Neuronal stem cell (in vitro differentiated cells): ENCODE measurements at regions not wholly inside any gene's neighbourhood (a gene's known extent, or its start where the extent isn't known, plus 50 kb on each side); places are given as distances from the start of the nearest gene placed in this dataset.

Experiments
- DNase-seq: peaks from one replicate; pipeline ENCODE4 v3.0.0-alpha.2; 2013; ENCODE audit warnings: low spot score
- H2AFZ ChIP-seq: one replicate; pipeline ENCODE4 v1.6.1; 2013; ENCODE audit warnings: mild to moderate bottlenecking, low read length, inconsistent platforms
- H2AK5ac ChIP-seq: 2 replicates; pipeline ENCODE4 v1.6.1; 2013; ENCODE audit warnings: low read depth, mild to moderate bottlenecking, inconsistent platforms, low read length, moderate library complexity, mixed read lengths
- H2BK120ac ChIP-seq: 2 replicates; pipeline ENCODE4 v1.6.1; 2013; ENCODE audit warnings: low read depth, mild to moderate bottlenecking, inconsistent platforms, low read length, moderate library complexity, mixed read lengths
- H2BK12ac ChIP-seq: one replicate; pipeline ENCODE4 v1.6.1; 2013; ENCODE audit warnings: low read length, inconsistent platforms
- H2BK15ac ChIP-seq: 2 replicates; pipeline ENCODE4 v1.6.1; 2013; ENCODE audit warnings: mild to moderate bottlenecking, low read length, inconsistent platforms, mixed read lengths
- H2BK5ac ChIP-seq: one replicate; pipeline ENCODE4 v1.6.1; 2013; ENCODE audit warnings: inconsistent platforms, mild to moderate bottlenecking, low read length, moderate library complexity
- H3K14ac ChIP-seq: one replicate; pipeline ENCODE4 v1.6.1; 2013; ENCODE audit warnings: low read length, inconsistent platforms
- H3K18ac ChIP-seq: 2 replicates; pipeline ENCODE4 v1.6.1; 2013; ENCODE audit warnings: low read length, inconsistent platforms
- H3K23ac ChIP-seq: 2 replicates; pipeline ENCODE4 v1.6.1; 2013; ENCODE audit warnings: low read depth, mild to moderate bottlenecking, mixed read lengths, low read length, inconsistent platforms; ENCODE audit not compliant: poor library complexity
- H3K27ac ChIP-seq: replicated peaks from 3 replicates; pipeline ENCODE4 v1.5.1; 2013; ENCODE audit warnings: low read length, inconsistent platforms
- H3K27me3 ChIP-seq, 3 experiments: 2 replicates each; pipeline ENCODE4 v1.6.1; 2013; ENCODE audit warnings: low read length in 3 of 3, mild to moderate bottlenecking in 2 of 3, inconsistent platforms in 1 of 3, low read depth in 1 of 3, mixed read lengths in 1 of 3, moderate library complexity in 1 of 3; ENCODE audit not compliant: control insufficient read depth in 3 of 3, insufficient read depth in 3 of 3
- H3K36me3 ChIP-seq, 2 donors: replicated peaks in 1 of 2; 2 replicates each; pipeline ENCODE4 v1.6.1; 2013; ENCODE audit warnings: low read length in 2 of 2; ENCODE audit not compliant: control insufficient read depth in 2 of 2, insufficient read depth in 2 of 2
- H3K4ac ChIP-seq: 2 replicates; pipeline ENCODE4 v1.6.1; 2013; ENCODE audit warnings: inconsistent platforms, mild to moderate bottlenecking, low read length, moderate library complexity
- H3K4me1 ChIP-seq, 2 donors: 1 replicate in 1 of 2; 2 replicates in 1 of 2; pipeline ENCODE4 v1.6.1; 2013; ENCODE audit warnings: low read length in 2 of 2, low read depth in 1 of 2; ENCODE audit not compliant: control insufficient read depth in 2 of 2, insufficient read depth in 1 of 2
- H3K4me2 ChIP-seq: one replicate; pipeline ENCODE4 v1.6.1; 2013; ENCODE audit warnings: mild to moderate bottlenecking, low read length, inconsistent platforms; ENCODE audit not compliant: insufficient read depth, poor library complexity, severe bottlenecking
- H3K4me3 ChIP-seq, 2 donors: 2 replicates each; pipeline ENCODE4 v1.5.1; 2013; ENCODE audit warnings: low read length in 2 of 2, mild to moderate bottlenecking in 2 of 2, inconsistent platforms in 1 of 2, moderate library complexity in 1 of 2
- H3K79me1 ChIP-seq: one replicate; pipeline ENCODE4 v1.6.1; 2013; ENCODE audit warnings: low read depth, mild to moderate bottlenecking, inconsistent platforms, low read length, moderate library complexity
- H3K9ac ChIP-seq: one replicate; pipeline ENCODE4 v1.6.1; 2013; ENCODE audit warnings: mild to moderate bottlenecking, low read depth, low read length, inconsistent platforms; ENCODE audit not compliant: poor library complexity
- H3K9me3 ChIP-seq, 2 donors: replicated peaks in 1 of 2; 2 replicates each; pipeline versions ENCODE3 to v1.6.1; 2013; ENCODE audit warnings: low read length in 2 of 2, mild to moderate bottlenecking in 2 of 2, inconsistent platforms in 1 of 2, low read depth in 1 of 2, mixed read lengths in 1 of 2, moderate library complexity in 1 of 2; ENCODE audit not compliant: control insufficient read depth in 2 of 2, insufficient read depth in 1 of 2
- H4K8ac ChIP-seq: one replicate; pipeline ENCODE4 v1.6.1; 2013; ENCODE audit warnings: low read depth, mild to moderate bottlenecking, inconsistent platforms, low read length, moderate library complexity
- H4K91ac ChIP-seq: one replicate; pipeline ENCODE4 v1.6.1; 2013; ENCODE audit warnings: low read length, low read depth, mild to moderate bottlenecking, inconsistent platforms; ENCODE audit not compliant: poor library complexity
- WGBS, 2 donors: extraction: QIAGEN DNeasy Blood & Tissue Kit; methylation state at CpG; one replicate each; pipeline ENCODE4 v1.1.7; 2013; ENCODE audit warnings: missing lambda C conversion rate in 2 of 2, mixed read lengths in 1 of 2; ENCODE audit not compliant: insufficient read length in 2 of 2, insufficient replicate concordance in 1 of 2; ENCODE audit errors: extremely low coverage in 2 of 2; 5-methylcytosine and 5-hydroxymethylcytosine counted together

DNA sequence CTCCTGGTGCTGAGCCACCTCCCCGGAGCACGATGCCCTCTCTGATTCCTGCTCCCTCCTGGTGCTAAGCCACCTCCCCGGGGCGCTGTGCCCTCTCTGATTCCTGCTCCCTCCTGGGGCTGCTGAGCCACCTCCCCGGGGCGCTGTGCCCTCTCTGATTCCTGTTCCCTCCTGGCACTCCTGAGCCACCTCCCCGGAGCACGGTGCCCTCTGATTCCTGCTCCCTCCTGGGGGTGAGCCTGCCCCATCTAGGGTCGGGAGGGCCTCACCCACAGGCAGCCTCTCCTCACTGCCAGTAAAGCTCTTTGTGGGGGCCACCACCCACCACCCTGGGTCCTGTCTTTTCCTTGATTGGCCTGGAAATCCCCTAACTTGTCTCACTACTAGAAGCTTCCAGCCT is 327.6 kb upstream of the SFSWAP start:
- no peak overlapping the region for H2BK120ac ChIP-seq
- no CpG with 5 or more reads among the region's 9 CpGs for WGBS, 2 donors
- H3K4me1 ChIP-seq: peaks cover 22 to 45% of the 10 kb centered on the region in 2 donors
- H3K9me3 ChIP-seq: no peaks in the 10 kb centered on the region
- H3K27ac ChIP-seq: no peak overlapping the region
- H3K18ac ChIP-seq: no peak overlapping the region
- no peak overlapping the region for H4K91ac ChIP-seq
- no peak overlapping the region for H3K4ac ChIP-seq
- H3K4me2 ChIP-seq: no peak overlapping the region
- no peak overlapping the region for H3K4me3 ChIP-seq
- H3K27me3 ChIP-seq: peaks cover 0 to 13% (median 13%) of the 10 kb centered on the region in 3 experiments
- H2AFZ ChIP-seq: no peak overlapping the region
- H2BK15ac ChIP-seq: no peak overlapping the region
- no peaks in the 10 kb centered on the region for H3K36me3 ChIP-seq
- no peak overlapping the region for H4K8ac ChIP-seq
- no peak overlapping the region for H3K9ac ChIP-seq
- H2AK5ac ChIP-seq: peak overlapping the region; percentile 81
- H3K14ac ChIP-seq: no peak overlapping the region
- H3K79me1 ChIP-seq: no peaks in the 10 kb centered on the region
- no peak overlapping the region for H3K23ac ChIP-seq
- no peak overlapping the region for H2BK5ac ChIP-seq
- H2BK12ac ChIP-seq: no peak overlapping the region
- no peak for DNase-seq

DNA sequence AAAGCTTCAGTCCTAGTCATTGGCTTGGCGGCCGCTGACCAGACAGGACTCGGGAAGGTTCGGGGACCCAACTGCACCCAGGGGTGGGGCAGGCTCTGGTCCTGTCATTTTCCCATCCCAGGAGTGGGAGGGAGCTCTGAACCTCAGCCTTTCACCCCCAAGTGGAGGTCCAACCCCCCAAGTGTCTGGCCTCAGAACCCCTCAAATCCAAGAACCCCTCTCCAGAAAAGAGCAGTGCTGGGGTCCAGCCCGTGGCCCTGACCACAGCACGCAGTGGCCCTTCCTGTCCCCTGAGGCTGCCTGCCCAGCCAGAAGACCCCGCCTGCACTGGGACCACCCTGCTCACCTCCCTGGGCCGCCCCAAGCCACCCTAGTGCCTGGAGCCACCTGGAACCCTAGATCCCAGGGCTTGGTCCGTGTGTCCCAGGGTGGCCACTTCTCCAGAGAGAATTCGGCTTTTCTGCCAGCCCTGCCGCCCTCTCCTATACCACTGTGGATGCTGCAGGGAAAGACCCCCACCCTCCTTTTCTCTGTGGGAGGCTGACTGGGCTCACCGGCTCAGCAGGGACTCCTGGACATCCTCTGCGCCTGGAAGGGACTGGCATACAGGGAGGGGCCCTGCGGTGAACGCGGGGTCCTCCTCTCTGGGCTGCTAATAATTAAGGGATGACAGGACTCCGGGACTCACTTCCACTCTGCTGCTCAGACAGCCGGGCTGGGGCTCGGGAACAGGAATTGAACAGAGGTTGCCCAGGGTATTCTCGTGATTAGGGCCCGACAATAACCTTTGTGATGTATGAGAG is 326.9 kb upstream of the SFSWAP start:
- Histone ChIP-seq H2AFZ (peak overlapping the region; percentile 43), H3K9me3 (no peaks in the 10 kb centered on the region), H2AK5ac (peak overlapping the region; percentile 81), H4K91ac (no peak overlapping the region), H2BK12ac (no peak overlapping the region), H2BK120ac (no peak overlapping the region), H3K4me1 (peaks cover 21 to 44% of the 10 kb centered on the region in 2 donors), H3K14ac (peak overlapping the region; percentile 56), H3K9ac (no peak overlapping the region), H3K27ac (no peak overlapping the region), H4K8ac (no peak overlapping the region), H3K23ac (peak overlapping the region; percentile 11), H3K79me1 (no peaks in the 10 kb centered on the region), H3K4ac (no peak overlapping the region), H3K18ac (peak overlapping the region; percentile 64), H3K36me3 (no peaks in the 10 kb centered on the region), H3K27me3 (peaks cover 0 to 13% (median 13%) of the 10 kb centered on the region in 3 experiments), H2BK15ac (no peak overlapping the region), H3K4me2 (peak overlapping the region; percentile 18), H3K4me3 (no peak overlapping the region), H2BK5ac (no peak overlapping the region)
- WGBS, 2 donors: no CpG with 5 or more reads among the region's 21 CpGs
- DNase-seq: no peak

DNA sequence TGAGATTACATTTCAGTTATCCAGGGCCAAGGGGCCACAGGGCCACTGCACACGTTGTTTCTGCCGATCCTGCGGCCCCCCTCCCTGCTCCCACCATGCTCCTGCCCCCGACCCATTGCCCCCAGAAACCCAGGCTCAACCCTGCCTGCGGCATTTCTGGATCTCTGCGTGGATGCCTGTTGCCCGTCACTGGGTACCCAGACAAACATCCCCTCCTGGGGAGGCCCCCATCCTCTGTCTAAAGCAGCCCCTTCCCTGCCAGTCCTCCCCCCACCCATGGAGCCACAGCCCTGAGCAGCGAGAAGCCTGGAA is 326.4 kb upstream of the SFSWAP start:
- Histone ChIP-seq H3K27me3 (peaks cover 0 to 13% (median 13%) of the 10 kb centered on the region in 3 experiments), H3K14ac (no peak overlapping the region), H3K4me3 (no peak overlapping the region), H2BK120ac (no peak overlapping the region), H2BK15ac (no peak overlapping the region), H3K4ac (no peak overlapping the region), H2BK12ac (peak overlapping the region; percentile 63), H3K4me2 (no peak overlapping the region), H4K8ac (no peak overlapping the region), H2AFZ (peak overlapping the region; percentile 43), H3K9me3 (no peaks in the 10 kb centered on the region), H2BK5ac (no peak overlapping the region), H4K91ac (no peak overlapping the region), H3K36me3 (no peaks in the 10 kb centered on the region), H3K79me1 (no peaks in the 10 kb centered on the region), H3K4me1 (peaks cover 16 to 39% of the 10 kb centered on the region in 2 donors), H3K18ac (peak overlapping the region; percentile 64), H3K27ac (no peak overlapping the region), H3K9ac (no peak overlapping the region), H3K23ac (no peak overlapping the region), H2AK5ac (peak overlapping the region; percentile 56)
- no peak for DNase-seq
- WGBS, 2 donors: no CpG with 5 or more reads among the region's 8 CpGs

DNA sequence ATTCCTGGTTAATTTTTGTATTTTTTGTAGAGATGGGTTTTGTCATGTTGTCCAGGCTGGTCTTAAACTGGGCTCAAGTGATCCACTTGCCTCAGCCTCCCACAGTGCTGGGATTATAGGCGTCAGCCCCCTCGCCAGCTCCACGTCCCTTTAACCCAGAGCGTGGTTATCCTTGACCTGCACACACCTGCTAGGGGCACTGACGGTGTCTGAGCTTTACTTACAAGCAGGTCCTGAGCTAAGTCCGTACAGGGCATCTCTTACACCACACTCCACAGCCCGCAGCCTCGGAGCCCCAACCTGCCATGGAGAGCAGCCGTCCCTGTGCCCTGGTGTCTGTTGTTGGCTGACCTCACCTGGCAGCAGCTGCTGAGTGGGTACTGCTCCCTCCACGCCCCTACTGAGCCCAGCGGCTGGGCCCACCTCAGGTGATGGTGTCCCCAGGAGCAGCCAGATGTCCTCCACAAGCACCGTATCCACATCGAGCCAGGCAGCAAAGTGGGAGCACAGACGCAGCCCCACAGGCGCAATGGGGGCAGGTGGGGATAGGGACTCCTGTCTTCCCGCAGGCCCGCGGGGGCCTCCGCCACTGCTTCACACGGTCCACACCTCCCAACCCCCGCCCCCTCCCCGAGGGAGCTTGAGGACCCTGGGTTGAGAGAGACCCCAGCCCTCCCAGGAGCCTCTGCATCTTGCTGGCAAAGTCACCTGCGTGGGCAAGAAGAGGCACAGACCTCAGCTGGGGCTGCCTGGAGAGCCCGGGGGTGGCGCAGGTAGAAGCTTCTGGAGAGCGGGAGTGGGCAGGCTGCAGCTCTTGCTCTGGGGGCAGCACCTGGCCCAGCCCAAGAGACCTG is 325.4 kb upstream of the SFSWAP start:
- no peaks in the 10 kb centered on the region for H3K36me3 ChIP-seq
- H4K91ac ChIP-seq: no peak overlapping the region
- no peak overlapping the region for H2BK120ac ChIP-seq
- H2BK5ac ChIP-seq: no peak overlapping the region
- peak overlapping the region; percentile 65 for H3K23ac ChIP-seq
- H3K4me1 ChIP-seq: peaks cover 9 to 30% of the 10 kb centered on the region in 2 donors
- peak overlapping the region; percentile 80 for H3K18ac ChIP-seq
- H3K14ac ChIP-seq: peak overlapping the region; percentile 47
- peak overlapping the region; percentile 97 for H2BK12ac ChIP-seq
- H3K9me3 ChIP-seq: no peaks in the 10 kb centered on the region
- H3K4me2 ChIP-seq: no peak overlapping the region
- no peak overlapping the region for H2AFZ ChIP-seq
- DNase-seq: no peak
- H2AK5ac ChIP-seq: peak overlapping the region; percentile 56
- H3K4ac ChIP-seq: no peak overlapping the region
- H3K27me3 ChIP-seq: peaks cover 0 to 13% (median 10%) of the 10 kb centered on the region in 3 experiments
- no peaks in the 10 kb centered on the region for H3K79me1 ChIP-seq
- no peak overlapping the region for H3K9ac ChIP-seq
- no CpG with 5 or more reads among the region's 26 CpGs for WGBS, 2 donors
- no peak overlapping the region for H3K4me3 ChIP-seq
- peak overlapping the region; percentile 89 for H2BK15ac ChIP-seq
- H3K27ac ChIP-seq: no peak overlapping the region
- H4K8ac ChIP-seq: peak overlapping the region; percentile 43
